ENCODE measurements at regions not wholly inside any gene's neighbourhood (a gene's known extent, or its start where the extent isn't known, plus 50 kb on each side); places are given as distances from the start of the nearest gene placed in this dataset.

DNA sequence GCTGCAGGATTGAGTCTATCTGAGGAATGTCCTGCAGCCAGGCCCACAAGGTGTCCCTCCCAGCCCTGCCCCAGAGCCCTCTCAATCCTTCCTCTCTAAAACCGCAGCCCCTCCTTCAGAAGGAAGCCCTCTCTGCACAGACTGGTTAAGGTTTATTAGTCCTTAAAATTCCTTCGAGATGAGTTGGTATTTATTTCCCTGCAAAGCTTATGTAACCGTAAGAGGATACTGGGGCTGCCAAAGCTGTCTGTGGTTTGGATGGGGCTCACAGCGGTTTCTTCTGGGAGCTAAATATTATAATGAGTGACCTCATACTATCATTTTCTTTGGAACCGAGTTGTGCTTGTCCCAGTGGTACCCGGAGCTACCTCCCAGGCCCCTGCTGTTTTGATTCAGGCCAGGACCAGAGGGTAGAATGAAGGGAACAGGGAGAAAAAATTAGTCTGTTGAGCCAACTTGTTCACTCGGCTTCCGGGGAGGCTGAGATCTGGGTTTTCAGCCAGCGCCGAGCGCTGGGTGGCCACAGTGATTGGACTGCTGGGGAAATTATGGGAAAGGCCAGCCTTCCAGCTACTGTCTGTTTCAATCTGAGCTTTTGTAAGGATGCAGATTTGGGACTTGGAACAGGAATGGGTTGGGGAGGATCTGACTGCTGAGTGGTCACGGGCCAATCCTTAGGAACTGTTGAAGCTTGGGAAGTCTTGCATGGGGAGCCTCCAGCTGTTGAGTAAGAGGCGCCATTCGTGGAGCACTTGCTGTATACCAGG lies 107.5 kb downstream of the NDFIP1 start:
- Histone ChIP-seq H4K91ac (replicated peaks; ENCODE audit: insufficient read length, low read length) (peak overlapping the region; percentile 22), H3K27ac (ENCODE audit: low read depth, low read length) (no peak overlapping the region), H3K79me1 (ENCODE audit: low read depth, low read length) (no peaks in the 10 kb centered on the region), H3K23ac (ENCODE audit: insufficient read length) (no peak overlapping the region), H3K9ac (replicated peaks in 1 of 4; ENCODE audit: extremely low read depth in 1 of 4, low read depth in 3 of 4, low read length in 3 of 4) (no peak overlapping the region), H2BK20ac (ENCODE audit: low read length) (peak overlapping the region; percentile 61; the same call in 1 of the 2 replicates), H3K9me3 (ENCODE audit: insufficient read depth in 2 of 2, low read depth in 1 of 2, low read length in 1 of 2) (no peaks in the 10 kb centered on the region), H4K5ac (ENCODE audit: insufficient read length, low read depth, low read length) (no peak overlapping the region), H3K79me2 (ENCODE audit: control insufficient read depth in 1 of 2, insufficient read depth in 2 of 2, low read length in 2 of 2) (no peaks in the 10 kb centered on the region), H3K18ac (ENCODE audit: extremely low read depth, low read length) (peak overlapping the region; percentile 10), H3K56ac (replicated peaks; ENCODE audit: insufficient read length, low read depth, low read length) (no peak overlapping the region), H2AFZ (ENCODE audit: low read length) (no peak overlapping the region), H3K36me3 (ENCODE audit: control insufficient read depth in 2 of 4, insufficient read depth in 4 of 4, low read length in 3 of 4) (no peaks in the 10 kb centered on the region), H3K4me3 (ENCODE audit: extremely low read depth in 1 of 4, insufficient read depth in 2 of 4, low read depth in 3 of 4, low read length in 4 of 4) (no peak overlapping the region), H4K8ac (ENCODE audit: extremely low read depth, insufficient read depth, low read length) (no peak overlapping the region), H3K23me2 (ENCODE audit: low read depth, low read length) (no peaks in the 10 kb centered on the region), H3K4ac (replicated peaks; ENCODE audit: insufficient read length, low read depth, low read length) (peak overlapping the region; percentile 32), H2AK5ac (ENCODE audit: low read depth, low read length) (no peak overlapping the region), H4K20me1 (replicated peaks in 1 of 2; ENCODE audit: control insufficient read depth in 1 of 2, insufficient read depth in 2 of 2, low read length in 2 of 2) (no peaks in the 10 kb centered on the region), H2BK15ac (ENCODE audit: low read length) (no peak overlapping the region), H3K4me2 (ENCODE audit: insufficient read depth in 1 of 2, low read depth in 2 of 2, low read length in 2 of 2) (no peak overlapping the region), H3K4me1 (replicated peaks in 1 of 4; ENCODE audit: control insufficient read depth in 3 of 4, insufficient read depth in 4 of 4, low read length in 3 of 4) (peaks cover 3 to 6% (median 4%) of the 10 kb centered on the region in 4 experiments; a peak in 6 of 7 replicates), H2BK120ac (replicated peaks; ENCODE audit: low read depth, low read length) (no peak overlapping the region), H2BK12ac (ENCODE audit: low read depth, low read length) (peak overlapping the region; percentile 27; the same call in 1 of the 2 replicates), H3K14ac (ENCODE audit: insufficient read length) (no peak overlapping the region), H2BK5ac (ENCODE audit: low read depth, low read length) (no peak overlapping the region), H3K27me3 (replicated peaks in 1 of 4; ENCODE audit: control insufficient read depth in 3 of 4, extremely low read depth in 1 of 4, insufficient read depth in 3 of 4, low read length in 3 of 4) (no peaks in the 10 kb centered on the region)
- no peak for DNase-seq (ENCODE audit: low read depth in 1 of 2, low spot score in 2 of 2)
- WGBS, 2 experiments (ENCODE audit: extremely low coverage in 1 of 2, insufficient coverage in 1 of 2, insufficient read length in 1 of 2, insufficient replicate concordance in 2 of 2, low coverage in 1 of 2, low lambda C conversion rate in 2 of 2, missing lambda C conversion rate in 1 of 2) = 89% methylated on average over 14 of the region's 14 CpGs; no CpG with 5 or more reads in 1 of the 2 experiments
- ChIA-PET CTCF (ENCODE audit: partially characterized antibody) (interaction anchor here (0.7 to 1.5 kb wide), 5 partner anchors 9 to 333 kb away, joined by 3 to 4 read pairs (median 4); no protein-coding TSS in a partner anchor), POLR2A (ENCODE audit: partially characterized antibody) (interaction anchor here (0.7 to 1.9 kb wide), 2 partner anchors 19 to 73 kb away, joined by 3 to 5 read pairs; no protein-coding TSS in a partner anchor)
- FAIRE-seq = no peak
- TF ChIP-seq SP1 (IDR thresholded peaks at IDR 0.05; ENCODE audit: low read depth, low read length) (no peak), RFX5 (IDR thresholded peaks at IDR 0.05; ENCODE audit: borderline replicate concordance, low read depth, low read length) (no peak), KDM5A (IDR thresholded peaks at IDR 0.05; ENCODE audit: low read length) (no peak), EP300 (IDR thresholded peaks at IDR 0.05; ENCODE audit: borderline replicate concordance in 1 of 2, low read depth in 2 of 2, low read length in 2 of 2) (no peak), YY1 (IDR thresholded peaks at IDR 0.05; ENCODE audit: low read depth, low read length) (no peak), TBP (IDR thresholded peaks at IDR 0.05; ENCODE audit: low read depth, low read length) (no peak), GABPA (IDR thresholded peaks at IDR 0.05; ENCODE audit: borderline replicate concordance, insufficient read depth, low read length) (no peak), CTBP2 (IDR thresholded peaks at IDR 0.05; ENCODE audit: borderline replicate concordance, insufficient read depth, insufficient read length, low read length) (no peak), CREB1 (IDR thresholded peaks at IDR 0.05) (no peak)
- TF ChIP-seq, protein P1, sequence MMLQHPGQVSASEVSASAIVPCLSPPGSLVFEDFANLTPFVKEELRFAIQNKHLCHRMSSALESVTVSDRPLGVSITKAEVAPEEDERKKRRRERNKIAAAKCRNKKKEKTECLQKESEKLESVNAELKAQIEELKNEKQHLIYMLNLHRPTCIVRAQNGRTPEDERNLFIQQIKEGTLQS (IDR thresholded peaks at IDR 0.05; ENCODE audit: insufficient read depth, low read depth, low read length) = no peak
